GM18519 (cell line): ENCODE measurements at regions not wholly inside any gene's neighbourhood (a gene's known extent, or its start where the extent isn't known, plus 50 kb on each side); places are given as distances from the start of the nearest gene placed in this dataset.

ENCODE experiments used
- ATAC-seq: cut with Tn5 transposase; IDR thresholded peaks from one replicate; pipeline ENCODE4 v1.9.1; 2021; ENCODE audit warnings: mild to moderate bottlenecking, moderate library complexity; ENCODE audit not compliant: unreplicated experiment, low FRiP score

DNA sequence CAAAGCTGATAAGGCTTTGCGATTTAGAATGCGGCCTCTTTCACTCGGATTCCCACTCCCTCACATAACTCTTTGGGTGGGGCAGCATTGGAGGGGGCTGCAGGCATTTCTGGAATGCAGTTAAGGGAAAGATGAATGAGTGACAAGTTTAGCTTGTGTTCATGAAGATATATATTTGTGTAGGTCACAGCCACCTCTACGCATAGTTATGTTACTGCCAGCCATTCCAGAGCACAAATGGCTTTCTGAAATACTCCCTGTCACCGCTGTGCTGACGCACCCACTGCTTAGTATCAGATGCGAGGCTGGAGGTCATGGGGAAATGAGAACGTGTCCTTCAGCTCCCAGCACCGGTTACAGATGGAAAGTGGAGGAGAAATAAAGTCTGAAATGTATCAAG, 54.1 kb upstream of the ATP1A1 start:
- no peak for ATAC-seq

- ATAC-seq: no peak
These were observed 52.2 kb upstream of the ATP1A1 start for GRCh38 chr1:116320874-116321273.

GRCh38 chr1:116321766-116322175, 51.3 kb upstream of the ATP1A1 start:
- no peak for ATAC-seq

GRCh38 chr1:116322752-116323405, 50.2 kb upstream of the ATP1A1 start:
- no peak for ATAC-seq
